Stimulated activated CD8-positive, alpha-beta memory T cell treated with anti-CD3 and anti-CD28 coated beads, Interleukin-7, amount 100 ng/mL, for 4 hours (primary cell): ENCODE measurements at regions not wholly inside any gene's neighbourhood (a gene's known extent, or its start where the extent isn't known, plus 50 kb on each side); places are given as distances from the start of the nearest gene placed in this dataset.

ENCODE experiments used
- DNase-seq, 2 donors: peaks; one replicate each; pipeline ENCODE4 v3.0.0-alpha.2; 2020; ENCODE audit warnings: low read depth in 2 of 2

DNA sequence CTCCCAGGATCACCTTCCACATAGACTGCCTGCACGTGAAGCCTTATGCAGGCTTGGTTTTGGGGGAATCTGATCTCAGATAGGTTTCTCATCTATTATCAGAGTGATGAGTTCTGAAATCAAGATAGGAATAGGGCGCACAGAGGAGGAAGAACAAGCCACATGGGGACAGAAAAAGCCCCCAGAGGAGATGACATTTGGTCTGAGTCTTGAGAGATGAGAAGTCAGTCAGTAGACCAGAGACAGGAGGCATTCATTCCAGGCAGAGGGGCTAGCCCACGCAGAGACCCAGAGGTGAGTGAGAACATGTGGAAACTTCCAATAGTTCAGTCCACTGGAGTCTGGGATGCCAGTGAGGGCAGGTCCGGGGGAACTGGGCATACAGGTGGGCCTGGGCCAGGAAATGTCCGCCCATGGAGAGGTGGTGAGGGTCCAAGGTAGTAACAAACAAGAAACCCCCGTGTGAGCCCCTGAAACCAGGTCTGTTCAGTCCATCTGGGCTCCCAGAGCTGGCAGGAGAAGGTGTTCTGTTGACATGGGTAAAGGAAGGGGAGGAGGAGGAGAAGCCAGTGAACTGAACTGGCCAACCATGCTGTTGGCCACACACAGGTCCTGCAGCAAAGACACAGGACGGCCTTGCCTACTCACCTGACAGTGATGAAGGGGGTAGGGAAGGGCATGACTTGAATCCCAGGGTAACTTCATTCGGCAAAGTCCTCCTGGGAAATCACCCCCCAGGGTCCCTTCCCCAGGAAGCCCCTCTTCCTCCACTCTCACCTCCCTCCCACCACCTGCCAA is 69.3 kb upstream of the SMNDC1 start:
- no peak for DNase-seq

DNA sequence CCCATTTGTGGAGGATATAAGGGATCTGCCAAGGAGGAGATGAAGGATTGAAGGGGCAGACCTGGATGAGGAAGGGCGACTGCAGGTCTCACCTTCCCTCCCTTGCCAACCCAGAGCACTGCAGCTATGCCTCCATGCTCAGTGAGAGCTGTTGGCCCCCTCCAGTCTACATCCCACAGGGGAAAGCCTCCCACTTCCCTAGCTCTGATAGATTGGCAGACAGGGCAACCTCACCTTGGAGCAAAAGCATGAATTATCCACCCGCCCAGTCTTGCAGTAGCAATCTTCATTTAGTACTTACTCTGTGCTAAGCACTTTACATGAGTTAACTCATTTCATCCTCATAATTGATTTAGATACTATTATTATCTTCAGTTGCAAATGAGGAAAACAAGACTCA is 70.4 kb upstream of the SMNDC1 start:
- no peak for DNase-seq

DNA sequence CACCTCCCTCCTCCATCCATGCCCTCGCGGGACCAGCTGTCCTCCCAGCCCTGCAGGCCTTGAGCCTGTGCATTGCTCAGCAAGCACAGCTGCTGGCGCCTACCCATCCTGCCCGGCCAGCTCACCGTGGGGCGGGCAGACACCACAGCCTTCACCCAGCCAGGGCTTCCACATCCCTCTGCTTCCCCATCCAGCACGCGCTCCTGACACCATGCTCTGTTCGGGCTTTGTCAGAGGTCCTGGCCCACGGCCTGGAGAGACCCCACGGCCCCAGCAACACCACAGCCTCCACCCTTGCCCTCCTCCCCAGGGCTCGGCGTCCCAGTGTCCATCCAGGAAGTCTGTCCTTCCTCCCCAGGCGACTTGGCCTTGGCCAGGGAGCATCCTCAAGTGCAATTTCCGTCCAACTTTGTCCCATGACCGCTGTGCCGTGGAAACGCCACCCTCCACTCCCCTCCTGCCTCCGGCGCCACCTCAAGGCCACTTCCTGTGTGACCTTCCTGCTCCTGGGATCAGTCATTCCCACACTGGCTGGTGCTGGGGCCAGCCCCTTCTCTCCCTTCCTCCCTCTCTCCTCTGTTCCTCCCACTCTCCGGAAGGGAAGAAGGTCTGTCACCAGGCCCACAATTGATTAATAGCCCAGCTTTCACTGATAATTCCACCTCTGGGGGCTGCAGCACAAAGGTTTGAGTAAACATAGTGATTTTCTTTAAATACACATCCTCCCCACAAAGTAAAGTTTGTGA is 71.5 kb upstream of the SMNDC1 start:
- no peak for DNase-seq

DNA sequence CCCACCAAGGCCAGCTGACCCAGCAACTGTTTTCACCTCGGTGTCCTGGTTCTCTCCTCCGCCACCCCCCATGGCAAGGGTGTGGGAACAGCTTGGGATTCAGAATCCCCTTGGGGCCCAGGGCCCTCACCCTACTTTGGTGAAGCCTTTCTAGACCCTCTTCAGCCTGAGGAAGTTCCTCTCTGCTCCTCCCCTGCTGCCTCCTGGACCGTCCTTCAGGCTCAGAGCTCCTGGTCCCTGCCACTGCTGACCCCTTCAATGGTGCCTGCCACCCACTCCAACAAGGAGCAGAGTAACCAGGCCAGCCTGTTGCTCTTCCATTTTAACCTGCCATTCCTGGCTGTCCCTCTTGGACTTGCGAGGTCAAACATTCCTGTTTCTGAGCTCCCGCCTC is 72.0 kb upstream of the SMNDC1 start:
- no peak for DNase-seq

DNA sequence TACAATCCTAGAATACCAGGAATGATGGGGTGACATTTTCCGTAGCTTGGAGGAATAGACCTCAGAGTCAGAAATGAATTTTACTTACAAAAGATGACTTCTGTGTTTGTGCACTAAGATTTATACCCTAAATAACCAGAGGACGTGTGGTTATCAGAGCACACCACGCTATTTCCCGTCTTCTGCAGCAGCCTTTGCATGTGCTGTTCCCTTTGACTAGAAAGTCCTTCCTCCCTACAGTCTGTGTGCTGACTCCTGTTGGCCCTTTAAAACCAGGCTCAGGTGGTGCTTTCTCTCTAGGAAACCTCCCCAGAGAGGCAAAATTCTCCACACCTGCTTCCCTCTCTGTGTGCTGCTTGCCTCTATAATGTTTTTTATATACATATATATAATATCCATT is 73.3 kb upstream of the SMNDC1 start:
- no peak for DNase-seq

DNA sequence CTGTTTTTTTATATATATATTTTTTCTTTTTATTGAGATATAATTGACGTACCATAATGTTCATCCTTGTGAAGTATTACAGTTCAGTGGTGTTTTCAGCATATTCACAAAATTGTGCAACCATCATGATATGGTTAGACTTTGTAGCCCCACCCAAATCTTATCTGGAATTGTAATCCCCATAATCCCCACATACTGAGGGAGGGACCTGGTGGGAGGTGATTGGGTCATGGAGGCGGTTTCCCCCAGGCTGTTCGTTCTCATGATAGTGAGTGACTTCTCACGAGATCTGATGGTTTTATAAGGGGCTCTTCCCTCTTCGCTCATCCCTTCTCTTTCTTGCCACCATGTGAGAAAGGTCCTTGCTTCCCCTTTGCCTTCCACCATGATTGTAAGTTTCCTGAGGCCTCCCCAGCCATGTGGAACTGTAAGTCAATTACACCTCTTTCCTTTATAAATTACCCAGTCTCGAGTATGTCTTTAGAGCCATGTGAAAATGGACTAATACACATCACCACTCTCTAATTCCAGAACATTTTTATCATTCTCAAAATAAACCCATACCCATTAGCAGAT is 73.9 kb upstream of the SMNDC1 start:
- DNase-seq, result no peak

DNA sequence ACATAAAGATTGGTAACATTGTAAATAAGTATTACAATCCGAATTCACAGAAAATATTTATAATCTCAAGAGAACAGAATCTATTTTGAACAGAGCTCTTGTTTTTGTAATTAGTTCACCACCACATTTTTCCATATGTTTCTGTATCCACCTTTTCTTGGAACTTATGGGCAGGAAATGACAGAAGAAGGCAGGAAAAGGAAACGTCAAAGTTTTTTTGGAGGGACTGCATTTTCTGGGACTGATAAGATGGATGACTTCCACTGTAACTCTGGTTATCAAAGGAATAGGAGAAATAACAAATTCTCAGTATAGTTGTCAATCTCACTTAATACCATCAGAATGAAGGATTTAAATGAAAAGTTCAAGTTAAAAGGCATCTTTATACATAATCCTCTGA is 75.1 kb upstream of the SMNDC1 start:
- DNase-seq, result no peak

DNA sequence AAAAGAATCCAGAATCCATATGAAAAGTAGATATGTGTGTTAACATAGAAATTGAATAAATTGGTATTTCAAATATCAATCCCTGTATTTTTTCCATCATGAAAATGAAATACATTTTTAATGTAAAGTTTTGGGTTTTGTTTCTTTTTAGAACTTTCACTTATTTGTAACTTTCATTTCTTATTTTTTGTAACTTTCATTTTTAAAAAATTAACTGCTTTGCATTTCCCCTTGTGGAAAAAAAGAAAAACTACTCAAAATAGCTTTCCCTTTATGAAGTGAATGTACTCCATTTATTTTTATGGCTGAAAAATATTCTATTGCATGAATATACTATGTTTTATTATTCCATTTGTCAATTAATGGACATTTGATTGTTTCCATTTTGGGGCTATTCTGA is 75.6 kb upstream of the SMNDC1 start:
- no peak for DNase-seq

DNA sequence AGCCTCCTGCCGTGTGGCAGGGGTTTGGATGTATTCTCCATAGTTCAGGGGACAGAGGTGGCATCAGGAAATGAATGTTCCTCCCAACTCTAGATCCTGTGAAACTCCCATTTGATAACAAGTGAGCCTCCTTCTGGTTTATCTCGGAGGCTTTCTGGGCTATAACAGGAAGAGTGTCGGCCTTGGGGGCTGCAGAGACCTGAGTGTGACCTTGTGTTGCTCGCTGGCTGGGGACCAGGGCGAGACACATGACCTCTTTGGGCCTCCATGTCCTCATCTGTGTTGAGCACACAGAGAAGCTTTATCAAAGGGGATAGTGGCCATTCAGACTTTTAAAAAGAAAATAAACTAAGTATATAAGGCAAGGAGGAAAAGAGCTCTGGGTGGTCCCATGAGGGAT is 78.0 kb upstream of the SMNDC1 start:
- DNase-seq, result no peak

DNA sequence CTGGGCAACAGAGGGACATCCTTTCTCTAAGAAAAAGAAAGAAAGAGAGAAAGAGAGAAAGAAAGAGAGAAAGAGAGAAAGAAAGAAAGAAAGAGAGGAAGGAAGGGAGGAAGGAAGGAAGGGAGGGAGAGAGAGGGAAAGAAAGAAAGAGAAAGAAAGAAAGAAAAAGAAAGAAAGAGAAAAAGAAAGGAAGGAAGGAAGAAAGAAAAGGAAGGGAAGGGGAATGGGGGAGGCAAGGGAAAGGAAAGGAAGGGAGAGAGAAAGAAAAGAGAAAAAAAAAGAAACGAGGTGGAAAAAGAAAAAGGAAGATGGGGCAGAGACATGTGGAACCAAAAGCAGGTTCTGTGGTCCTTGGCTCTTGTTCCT is 82.9 kb upstream of the SMNDC1 start:
- no peak for DNase-seq

DNA sequence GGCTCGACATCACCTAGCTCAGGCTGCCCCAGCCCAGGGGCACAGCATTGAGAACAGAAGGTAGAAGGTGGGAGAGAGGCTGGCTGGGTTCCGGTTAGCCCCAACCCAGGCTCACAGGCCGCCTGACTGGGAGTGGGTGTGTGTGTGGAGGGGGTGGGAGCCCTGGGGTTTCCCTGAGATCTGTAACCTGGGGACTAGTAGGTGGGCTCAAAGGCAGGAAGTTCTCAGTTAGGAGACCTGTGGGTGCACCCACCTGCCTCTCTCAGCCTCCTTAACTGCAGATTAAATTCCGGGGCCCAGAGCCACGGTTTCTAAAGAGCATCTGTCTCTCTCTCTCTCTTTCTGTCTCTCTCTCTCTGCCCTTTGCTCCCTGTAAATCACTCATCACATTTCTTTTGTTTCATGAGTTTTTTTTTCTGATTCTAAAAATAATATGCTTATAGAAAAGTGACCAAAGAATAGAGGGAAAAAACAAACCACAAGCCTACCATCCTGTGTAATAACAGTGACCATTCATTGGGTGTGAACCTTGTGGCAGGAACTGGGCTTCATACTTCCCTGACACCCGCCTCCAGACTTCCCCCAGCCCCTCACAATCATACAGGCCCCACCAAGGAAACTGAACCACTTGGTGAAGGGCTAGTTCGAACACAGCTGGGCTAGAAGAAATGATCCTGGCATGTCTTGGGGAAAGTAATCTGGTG is 83.4 kb upstream of the SMNDC1 start:
- DNase-seq, result peak; percentile 81

DNA sequence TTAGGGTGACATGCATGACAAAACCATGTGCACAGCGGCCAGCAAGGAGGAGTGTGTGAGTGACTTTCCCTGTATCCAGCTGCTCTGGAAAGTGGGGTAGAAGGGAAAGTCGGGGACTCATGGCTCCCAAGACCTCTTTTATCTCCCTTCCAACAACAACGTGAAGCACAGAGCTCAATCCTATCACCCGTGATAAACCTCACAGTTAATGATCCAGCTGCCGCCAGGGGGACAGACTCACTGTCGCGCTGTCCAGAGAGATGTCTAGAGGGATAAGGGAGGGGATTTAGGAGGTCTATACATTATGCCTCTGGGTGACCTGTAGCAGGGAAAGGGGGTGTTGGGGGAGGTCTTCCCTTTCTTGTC is 84.0 kb upstream of the SMNDC1 start:
- no peak for DNase-seq

DNA sequence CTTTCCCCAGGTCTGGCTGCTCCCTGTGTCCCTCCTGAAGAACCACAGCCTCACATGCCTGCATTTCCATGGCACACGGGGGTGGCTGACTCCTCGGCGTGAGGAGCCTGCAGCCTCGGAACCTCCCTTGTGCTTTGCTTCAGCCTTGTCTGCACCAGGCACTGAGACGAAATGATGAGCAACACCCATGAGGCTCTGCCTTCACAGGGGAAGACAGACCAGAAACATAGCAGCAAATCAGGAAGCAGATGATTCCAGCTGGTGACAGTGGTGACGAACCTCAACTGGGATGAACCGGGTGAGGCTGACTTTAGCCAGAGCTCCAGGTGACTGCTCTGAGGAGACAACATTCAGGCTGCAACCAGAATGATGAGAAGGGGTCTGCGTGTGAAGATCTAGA is 84.5 kb upstream of the SMNDC1 start:
- no peak for DNase-seq

DNA sequence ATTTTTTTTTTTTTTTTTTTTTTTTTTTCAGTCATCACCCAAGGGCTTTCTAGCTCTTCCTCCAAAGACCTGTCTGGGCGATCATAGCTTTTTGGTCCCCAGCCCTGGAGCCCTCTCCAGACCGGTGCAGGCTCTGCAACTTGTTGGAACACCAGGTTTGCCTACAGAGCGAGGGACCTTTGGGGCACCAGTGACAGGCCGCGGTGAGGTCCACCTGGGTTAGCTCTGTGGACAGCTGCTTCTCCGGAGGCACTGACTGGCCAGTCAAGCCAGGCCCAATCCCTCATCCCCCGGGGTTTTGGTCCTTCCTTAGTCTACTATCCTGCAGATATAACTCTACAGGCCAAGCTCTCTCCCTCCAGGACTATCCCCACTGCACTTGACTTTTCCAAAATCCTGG is 86.8 kb upstream of the SMNDC1 start:
- DNase-seq, result no peak

DNA sequence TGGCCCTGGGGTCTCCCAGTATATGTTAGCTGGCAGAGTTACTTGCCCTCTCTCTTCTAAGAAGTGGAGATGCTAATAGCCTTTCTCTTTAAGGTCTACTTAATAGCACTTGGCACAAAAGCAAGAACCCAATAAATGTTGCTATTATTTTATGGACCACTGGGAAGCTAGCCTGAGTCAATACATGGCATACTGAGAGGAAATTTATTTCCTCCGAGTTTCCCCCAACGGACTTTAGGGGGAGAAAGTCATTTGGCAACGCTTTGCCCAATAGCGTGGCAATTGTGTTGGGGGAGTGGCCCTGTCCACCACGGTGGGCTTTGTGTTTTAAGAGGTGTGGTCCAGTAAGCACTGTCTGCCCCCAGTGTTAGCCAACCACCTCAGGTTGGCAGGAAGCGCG is 87.4 kb upstream of the SMNDC1 start:
- no peak for DNase-seq

DNA sequence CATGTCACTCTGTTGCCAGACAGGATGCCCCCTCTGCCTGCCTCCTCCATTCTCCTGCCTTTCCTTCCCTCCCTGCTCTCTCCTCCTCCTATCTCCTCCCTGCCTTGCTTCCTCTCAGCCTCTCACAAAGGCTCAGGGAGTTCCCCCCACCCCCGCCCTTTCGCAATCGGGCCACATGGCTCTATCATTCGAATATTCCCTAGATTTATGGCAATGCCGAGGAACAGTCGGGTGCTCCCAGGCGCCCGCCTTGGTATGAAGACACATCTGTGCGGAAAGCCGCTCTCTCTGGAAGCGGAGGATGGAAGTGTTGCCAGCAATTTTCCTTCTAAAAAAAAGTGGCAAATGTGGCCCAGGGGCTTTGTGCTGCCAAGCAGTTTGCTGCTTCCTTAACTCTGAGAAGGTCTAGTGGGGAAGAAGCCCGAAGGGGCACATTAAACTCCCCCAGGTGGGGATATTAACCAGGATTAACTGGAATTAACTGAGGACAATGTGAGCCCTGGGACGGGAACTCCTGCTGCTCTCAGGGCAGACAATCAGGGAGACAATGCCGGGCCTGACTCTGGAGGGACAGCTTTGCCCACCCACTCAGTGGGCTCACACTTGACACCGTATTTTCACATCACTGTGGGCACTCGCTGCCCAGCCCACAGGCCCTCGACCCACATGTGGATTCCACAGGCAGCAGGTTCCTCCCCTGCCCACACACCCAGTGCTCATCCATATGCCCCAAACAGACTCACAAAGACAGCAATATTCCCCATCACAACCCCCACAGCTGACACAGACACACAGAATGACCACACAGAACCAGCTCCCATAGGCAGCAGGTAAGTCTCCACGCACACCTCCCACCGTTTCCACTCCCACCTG is 88.4 kb upstream of the SMNDC1 start:
- no peak for DNase-seq

DNA sequence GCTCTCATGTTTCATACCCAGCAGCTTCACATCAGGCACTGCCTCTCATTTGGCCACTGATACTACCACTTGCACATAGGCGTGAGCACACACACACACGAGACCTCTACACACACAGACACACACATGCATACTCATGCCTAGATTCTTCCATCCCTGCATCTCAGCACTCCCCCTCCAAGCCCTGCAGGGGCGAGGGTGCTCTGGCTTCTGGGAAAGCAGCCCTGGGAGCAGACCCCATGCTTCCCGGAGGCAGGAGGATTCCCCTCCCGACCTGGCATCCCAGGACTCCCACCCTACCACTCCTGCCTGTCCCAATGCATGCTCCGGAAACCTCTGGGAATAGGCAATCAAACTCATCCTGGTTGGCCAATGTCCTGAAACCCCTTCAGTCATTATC is 89.1 kb upstream of the SMNDC1 start:
- DNase-seq, result no peak

DNA sequence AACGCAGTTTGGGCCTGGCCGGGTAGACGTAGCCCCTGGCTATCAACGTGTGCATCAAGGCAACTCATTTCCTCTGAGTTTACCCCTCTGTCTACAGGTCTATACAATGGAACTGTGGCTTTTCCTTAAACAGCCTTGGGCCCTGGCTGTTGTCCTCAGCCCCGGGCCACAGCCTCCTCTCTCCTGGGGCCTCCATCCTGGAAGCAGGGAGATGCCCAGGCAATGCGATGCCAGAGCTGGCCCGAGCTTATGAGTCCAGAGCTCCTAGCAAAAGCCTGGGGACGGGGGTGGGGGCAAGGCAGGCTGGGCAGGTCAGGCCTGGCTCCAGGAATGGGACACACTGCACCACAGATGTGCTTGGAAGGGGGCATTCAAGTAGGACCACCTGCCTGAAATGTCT is 89.6 kb upstream of the SMNDC1 start:
- DNase-seq, result no peak

DNA sequence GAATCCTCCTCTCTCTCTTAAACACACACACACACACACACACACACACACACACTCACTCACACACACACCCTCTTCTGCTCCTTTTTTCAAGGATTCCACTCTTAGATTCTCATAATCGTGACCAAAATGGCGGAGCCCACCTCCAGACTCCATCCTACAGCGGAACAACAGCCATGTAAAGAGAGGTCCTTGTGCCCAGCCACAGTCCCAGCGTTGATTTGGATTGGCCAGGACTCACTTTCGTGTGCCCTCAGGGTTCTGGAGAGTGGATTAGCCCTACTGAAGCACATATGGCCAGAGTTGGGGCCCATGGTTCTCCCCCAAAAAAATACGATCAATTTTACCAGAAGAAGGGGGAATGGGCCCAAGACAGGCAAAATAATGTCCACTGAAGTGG is 90.2 kb upstream of the SMNDC1 start:
- DNase-seq, result no peak

DNA sequence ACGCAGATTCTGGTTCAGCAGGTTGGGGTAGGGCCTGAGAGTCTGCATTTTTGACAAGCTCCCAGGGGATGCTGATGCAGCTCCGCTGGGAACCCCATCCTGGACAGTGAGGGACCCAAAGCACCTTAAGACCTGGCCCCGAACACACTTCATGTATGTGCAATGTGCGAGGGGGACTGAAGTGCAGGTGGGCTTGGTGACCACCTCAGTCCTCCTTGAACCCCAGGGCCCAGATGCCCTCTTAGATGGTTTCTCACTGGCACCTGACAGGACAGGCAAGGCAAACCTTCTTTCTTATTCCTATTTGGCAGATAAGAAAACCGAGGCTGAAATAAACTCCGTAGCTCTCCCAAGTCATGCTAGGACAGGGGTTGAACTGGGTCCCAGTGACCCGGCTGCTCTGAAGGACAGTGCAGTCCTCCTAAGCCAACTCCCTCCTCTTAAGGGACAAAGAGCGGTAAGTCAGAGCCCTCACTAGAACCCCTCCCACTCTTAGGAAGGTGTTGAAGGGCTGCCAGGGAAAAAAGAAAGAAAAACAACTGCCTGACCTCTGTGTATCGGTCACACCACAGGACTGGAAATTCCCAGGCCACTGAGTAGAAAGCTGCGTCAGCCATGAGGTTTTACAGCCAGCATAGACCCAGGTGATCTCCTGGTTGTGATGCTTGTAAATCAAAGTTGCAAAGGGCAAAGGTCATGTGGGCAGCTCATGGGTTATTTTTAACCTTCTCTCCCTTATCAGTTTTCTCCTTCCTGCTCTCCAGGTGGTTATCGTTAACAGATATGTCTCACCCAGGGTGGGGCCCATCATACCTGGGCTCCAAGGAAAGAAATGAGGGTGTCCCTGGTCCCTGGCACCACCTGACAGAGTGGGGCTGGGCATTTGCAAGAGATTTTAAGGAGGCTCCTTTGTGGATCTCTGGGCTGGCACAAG is 90.9 kb upstream of the SMNDC1 start:
- DNase-seq, result peak; percentile 17 to 23

DNA sequence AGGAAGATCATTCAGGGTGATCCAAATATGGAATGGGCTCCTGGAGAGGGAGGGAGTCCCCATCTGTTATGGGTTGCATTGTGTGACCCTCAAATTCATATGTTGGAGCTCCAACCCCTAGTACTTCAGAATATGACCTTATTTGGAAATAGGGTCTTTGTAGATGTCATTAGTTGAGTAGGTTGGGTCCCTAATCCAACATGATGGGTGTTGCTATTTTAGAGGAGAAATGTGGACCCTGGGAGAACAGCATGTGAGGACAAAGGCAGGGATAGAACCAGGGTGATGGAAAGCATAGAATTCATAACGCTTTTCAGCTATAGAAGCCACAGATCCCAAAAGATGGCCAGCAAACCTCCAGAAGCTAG is 91.5 kb upstream of the SMNDC1 start:
- no peak for DNase-seq
